B cell (primary cell): ENCODE measurements at regions not wholly inside any gene's neighbourhood (a gene's known extent, or its start where the extent isn't known, plus 50 kb on each side); places are given as distances from the start of the nearest gene placed in this dataset.

Source experiments
- ATAC-seq: fragments of 200-7000 bp; cut with Tn5 transposase; one replicate; pipeline ENCODE4 v1.10.0; 2021; ENCODE audit warnings: low read depth, mild to moderate bottlenecking, moderate number of reproducible peaks, moderate library complexity
- CTCF ChIA-PET: fragments of 350-600 bp; sonication (Branson Sonifier 250); formaldehyde crosslinking; loops from one replicate; lab custom pipeline; 2021; ENCODE audit warnings: antibody characterized with exemption, inconsistent platforms; lab: Charles Lee
- POLR2A ChIA-PET: fragments of 350-600 bp; sonication (Branson Sonifier 250); formaldehyde crosslinking; loops from one replicate; lab custom pipeline; 2021; ENCODE audit warnings: antibody characterized with exemption; lab: Charles Lee
- DNase-seq: peaks from one replicate; pipeline ENCODE4 v3.0.0; 2013
- H2AFZ ChIP-seq: 2 replicates; pipeline ENCODE4 v1.6.1; 2012; ENCODE audit warnings: mild to moderate bottlenecking, low read depth, low read length; ENCODE audit not compliant: insufficient read depth, poor library complexity, severe bottlenecking
- H3K27ac ChIP-seq, 2 donors: 1 replicate in 1 of 2; 2 replicates in 1 of 2; pipeline ENCODE4 v1.5.1; 2012 to 2013; ENCODE audit warnings: low read length in 2 of 2, mild to moderate bottlenecking in 2 of 2, moderate library complexity in 1 of 2
- H3K27me3 ChIP-seq, 4 experiments: fragments of 200-600 bp in 1 of 4; sonication (generic) in 1 of 4; replicated peaks in 1 of 4; 1 replicate in 2 of 4; 2 replicates in 2 of 4; pipeline versions ENCODE4 v1.6.1 to v1.7.0; 2013 to 2016; ENCODE audit warnings: low read length in 3 of 4, mild to moderate bottlenecking in 2 of 4, mixed read lengths in 1 of 4, moderate library complexity in 1 of 4; ENCODE audit not compliant: insufficient read depth in 4 of 4, control insufficient read depth in 3 of 4; ENCODE audit errors: control extremely low read depth in 1 of 4
- H3K36me3 ChIP-seq, 2 experiments: replicated peaks in 1 of 2; 1 replicate in 1 of 2; 2 replicates in 1 of 2; pipeline versions ENCODE4 v1.6.1 to v1.7.1; 2013; ENCODE audit warnings: low read length in 1 of 2; ENCODE audit not compliant: insufficient read depth in 2 of 2, control insufficient read depth in 1 of 2; ENCODE audit errors: control extremely low read depth in 1 of 2, extremely low read depth in 1 of 2
- H3K4me1 ChIP-seq, 2 donors: fragments of 200-600 bp in 1 of 2; sonication (generic) in 1 of 2; 1 replicate in 1 of 2; 2 replicates in 1 of 2; pipeline versions ENCODE4 v1.5.1 to v1.6.1; 2013 to 2017; ENCODE audit warnings: low read length in 2 of 2; ENCODE audit not compliant: control insufficient read depth in 2 of 2, insufficient read depth in 2 of 2
- H3K4me2 ChIP-seq: replicated peaks from 2 replicates; pipeline ENCODE3; 2012; ENCODE audit warnings: mild to moderate bottlenecking, low read depth, low read length; ENCODE audit not compliant: poor library complexity, severe bottlenecking
- H3K4me3 ChIP-seq, 5 experiments: fragments of 200-600 bp in 1 of 5; sonication (generic) in 1 of 5; 1 replicate in 3 of 5; 2 replicates in 2 of 5; pipeline versions ENCODE4 v1.5.1 to v1.7.0; 2011 to 2016; ENCODE audit warnings: low read length in 4 of 5, mild to moderate bottlenecking in 4 of 5, low read depth in 2 of 5, control low read depth in 1 of 5, moderate library complexity in 1 of 5; ENCODE audit not compliant: insufficient read depth in 1 of 5; ENCODE audit errors: control extremely low read depth in 1 of 5, extremely low read depth in 1 of 5
- H3K79me2 ChIP-seq: fragments of 200-600 bp; sonication (generic); one replicate; pipeline ENCODE4 v1.6.0; 2016; ENCODE audit warnings: low read length; ENCODE audit not compliant: control insufficient read depth, insufficient read depth
- H3K9ac ChIP-seq: fragments of 200-600 bp; sonication (generic); 2 replicates; pipeline ENCODE4 v1.6.1; 2017; ENCODE audit warnings: mild to moderate bottlenecking, low read length, moderate library complexity
- H3K9me3 ChIP-seq, 3 donors: one replicate each; pipeline versions ENCODE4 v1.6.1 to v1.7.1; 2013; ENCODE audit warnings: low read length in 2 of 3; ENCODE audit not compliant: control insufficient read depth in 2 of 3, insufficient read depth in 1 of 3; ENCODE audit errors: control extremely low read depth in 1 of 3
- H4K20me1 ChIP-seq: 2 replicates; pipeline ENCODE4 v1.6.0; 2012; ENCODE audit warnings: mild to moderate bottlenecking, low read length; ENCODE audit not compliant: insufficient read depth, control insufficient read depth, poor library complexity, severe bottlenecking
- H3K27ac Mint-ChIP-seq: one replicate; pipeline ENCODE4 v1.8.0; 2021; ENCODE audit warnings: mixed read lengths
- H3K27me3 Mint-ChIP-seq: one replicate; pipeline ENCODE4 v1.8.0; 2021; ENCODE audit warnings: mixed read lengths
- H3K4me1 Mint-ChIP-seq: one replicate; pipeline ENCODE4 v1.8.0; 2021; ENCODE audit warnings: mixed read lengths
- H3K4me3 Mint-ChIP-seq: one replicate; pipeline ENCODE4 v1.8.0; 2021; ENCODE audit warnings: mixed read lengths
- H3K9me3 Mint-ChIP-seq: one replicate; pipeline ENCODE4 v1.8.0; 2022; ENCODE audit warnings: mixed read lengths; ENCODE audit not compliant: insufficient read depth
- CTCF ChIP-seq: fragments of 200-600 bp; IDR thresholded peaks from one replicate; pipeline ENCODE4 v1.8.0; 2022; ENCODE audit warnings: antibody characterized with exemption, mild to moderate bottlenecking
- EZH2 ChIP-seq: IDR thresholded peaks from 2 replicates; pipeline ENCODE4 v1.6.1; 2012; ENCODE audit warnings: borderline replicate concordance, low read depth, mild to moderate bottlenecking, moderate library complexity, low read length; ENCODE audit not compliant: insufficient read depth, poor library complexity, severe bottlenecking
- WGBS: methylation state at CpG from one replicate; pipeline ENCODE4 v1.1.5; 2013; ENCODE audit warnings: missing lambda C conversion rate; ENCODE audit not compliant: insufficient coverage; 5-methylcytosine and 5-hydroxymethylcytosine counted together
- intact Hi-C: fragments of 100-400 bp; cut with micrococcal nuclease; formaldehyde crosslinking; loops from one replicate; pipeline ENCODE4 v1.10.0; 2022

GRCh38 chr10:118816471-118817168, 61.9 kb upstream of the CACUL1 start:
- H3K9ac ChIP-seq = no peak overlapping the region
- peaks cover 3% of the 10 kb centered on the region for H3K27me3 Mint-ChIP-seq
- H3K79me2 ChIP-seq = no peaks in the 10 kb centered on the region
- no peaks in the 10 kb centered on the region for H3K4me1 ChIP-seq
- DNase-seq (no peak), ATAC-seq (no peak)
- no peak overlapping the region for H3K4me3 ChIP-seq
- H3K27ac Mint-ChIP-seq = no peak overlapping the region
- intact Hi-C loops = no loop called here
- H4K20me1 ChIP-seq = no peaks in the 10 kb centered on the region
- TF ChIP-seq EZH2 (no peak), CTCF (no peak)
- POLR2A ChIA-PET = no interaction called here
- no peaks in the 10 kb centered on the region for H3K4me1 Mint-ChIP-seq
- no peaks in the 10 kb centered on the region for H3K9me3 Mint-ChIP-seq
- WGBS = 83% methylated on average over 15 of the region's 16 CpGs
- H3K4me3 Mint-ChIP-seq = no peak overlapping the region
- CTCF ChIA-PET = no interaction called here
- no peak overlapping the region for H3K4me2 ChIP-seq
- no peaks in the 10 kb centered on the region for H3K36me3 ChIP-seq
- no peak overlapping the region for H3K27ac ChIP-seq
- no peaks in the 10 kb centered on the region for H3K9me3 ChIP-seq
- no peak overlapping the region for H2AFZ ChIP-seq
- H3K27me3 ChIP-seq = no peaks in the 10 kb centered on the region

GRCh38 chr10:118817328-118818068, 62.7 kb upstream of the CACUL1 start:
- WGBS = 92% methylated on average over 17 of the region's 18 CpGs
- no peak for DNase-seq

More at GRCh38 chr10:118817328-118818068, 62.7 kb upstream of the CACUL1 start:
- H2AFZ ChIP-seq = no peak overlapping the region
- Mint-ChIP-seq H3K27me3 (peaks cover 3% of the 10 kb centered on the region), H3K4me3 (no peak overlapping the region), H3K4me1 (no peaks in the 10 kb centered on the region), H3K27ac (no peak overlapping the region), H3K9me3 (no peaks in the 10 kb centered on the region)
- H3K79me2 ChIP-seq = no peaks in the 10 kb centered on the region
- no peak overlapping the region for H3K4me2 ChIP-seq
- TF ChIP-seq EZH2 (no peak), CTCF (no peak)
- H3K9ac ChIP-seq = no peak overlapping the region
- ATAC-seq = no peak
- H3K9me3 ChIP-seq = no peaks in the 10 kb centered on the region
- no peaks in the 10 kb centered on the region for H4K20me1 ChIP-seq
- CTCF ChIA-PET = no interaction called here
- POLR2A ChIA-PET = no interaction called here
- intact Hi-C loops = no loop called here
- H3K27me3 ChIP-seq = no peaks in the 10 kb centered on the region
- no peaks in the 10 kb centered on the region for H3K4me1 ChIP-seq
- no peaks in the 10 kb centered on the region for H3K36me3 ChIP-seq
- H3K27ac ChIP-seq = no peak overlapping the region
- H3K4me3 ChIP-seq = no peak overlapping the region
